Renal cortical epithelial cell (primary cell): ENCODE measurements at regions not wholly inside any gene's neighbourhood (a gene's known extent, or its start where the extent isn't known, plus 50 kb on each side); places are given as distances from the start of the nearest gene placed in this dataset.
"Not testable (repeated sequence)": the region's sequence is repeated elsewhere in the genome, so short reads cannot be mapped to it uniquely, and the experiment has no call there.

Source experiments
- DNase-seq: peaks from one replicate; pipeline ENCODE4 v3.0.0-alpha.2; 2011; ENCODE audit warnings: low read depth

DNA sequence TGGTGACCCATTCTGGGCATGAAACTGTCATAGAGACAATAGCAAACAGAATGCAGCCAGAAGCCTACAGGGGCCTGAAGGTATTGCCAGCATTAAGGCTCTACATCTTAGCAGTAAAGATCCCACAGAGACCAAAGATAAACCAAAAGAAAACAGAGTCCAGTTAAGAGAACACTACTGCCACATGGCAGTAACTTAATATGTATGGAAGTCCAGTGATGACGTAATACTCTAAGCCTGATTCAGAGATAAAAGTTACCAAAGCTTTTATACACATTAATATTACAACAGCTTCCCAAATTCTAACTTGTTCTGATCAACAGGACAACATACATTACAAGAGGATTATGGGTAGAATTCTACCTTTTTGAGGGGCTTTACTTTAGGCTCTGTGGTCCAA is 371.5 kb downstream of the PRELID2 start:
- peak; percentile 48 for DNase-seq

DNA sequence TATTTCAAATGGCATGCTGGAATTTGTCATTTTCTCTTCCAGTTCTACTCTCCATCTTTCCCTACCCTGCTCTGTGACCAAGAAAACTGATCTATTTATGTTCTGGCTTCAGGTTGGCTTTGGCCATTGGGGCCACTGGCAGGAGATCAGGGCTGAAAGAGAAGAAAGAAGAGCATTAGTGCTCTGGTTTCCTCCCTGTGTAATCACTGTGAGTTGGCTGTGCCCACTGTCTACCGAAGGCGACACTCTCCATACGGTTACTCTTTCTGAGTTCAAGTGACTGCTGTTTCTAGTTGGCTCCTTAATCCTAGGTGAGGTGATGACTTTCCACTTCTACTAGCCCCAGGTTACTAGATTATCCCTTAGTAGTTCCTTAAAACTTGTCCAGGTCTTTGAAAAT is 372.6 kb downstream of the PRELID2 start:
- DNase-seq, result no peak

DNA sequence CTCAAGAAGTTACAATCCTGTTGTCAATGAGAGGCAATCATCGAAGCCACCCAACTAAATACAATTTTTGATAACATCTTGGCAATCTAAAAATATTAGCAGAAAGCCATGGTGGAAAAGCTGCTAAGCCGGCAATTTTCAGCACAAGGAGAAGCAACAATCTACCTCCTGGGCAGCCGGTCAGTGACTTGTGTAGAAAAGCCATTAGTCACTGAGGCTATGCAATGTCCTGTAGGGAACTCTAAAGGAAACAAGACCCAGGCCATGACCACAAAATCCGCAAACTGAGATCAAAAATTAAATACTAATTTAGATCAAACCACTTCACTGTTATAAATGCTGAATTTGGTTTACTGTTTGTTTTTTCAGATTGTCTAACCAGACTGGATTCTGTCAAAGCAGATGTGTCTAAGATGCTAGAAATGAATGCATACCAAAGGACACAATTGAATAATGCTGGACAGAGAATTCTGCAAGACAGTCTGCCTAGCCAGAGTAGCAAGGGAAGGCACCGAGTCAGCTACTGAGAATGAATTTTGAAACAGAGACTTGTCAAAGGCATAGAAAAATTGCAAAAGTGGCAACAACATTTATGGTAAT is 384.8 kb downstream of the PRELID2 start:
- peak; percentile 45 for DNase-seq

DNA sequence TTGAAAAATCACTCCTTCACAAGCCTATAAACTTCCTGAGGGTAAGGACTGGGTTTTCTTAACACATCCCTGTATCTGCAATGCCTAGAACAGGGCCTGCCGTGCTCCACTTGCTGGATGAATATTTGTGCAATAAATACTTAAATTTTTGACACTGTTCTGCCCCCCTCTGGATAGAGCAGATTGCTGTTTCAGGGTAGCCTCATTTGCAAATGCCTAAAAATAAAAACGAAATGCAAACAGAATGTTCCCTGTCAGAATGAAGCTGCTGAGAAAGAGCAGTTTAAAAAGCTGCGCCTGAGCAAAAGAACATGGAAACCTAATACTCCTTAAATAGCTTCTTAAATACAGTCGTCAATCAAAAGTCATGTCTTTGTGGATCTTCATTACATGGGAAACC is 385.3 kb downstream of the PRELID2 start:
- DNase-seq, result no peak

DNA sequence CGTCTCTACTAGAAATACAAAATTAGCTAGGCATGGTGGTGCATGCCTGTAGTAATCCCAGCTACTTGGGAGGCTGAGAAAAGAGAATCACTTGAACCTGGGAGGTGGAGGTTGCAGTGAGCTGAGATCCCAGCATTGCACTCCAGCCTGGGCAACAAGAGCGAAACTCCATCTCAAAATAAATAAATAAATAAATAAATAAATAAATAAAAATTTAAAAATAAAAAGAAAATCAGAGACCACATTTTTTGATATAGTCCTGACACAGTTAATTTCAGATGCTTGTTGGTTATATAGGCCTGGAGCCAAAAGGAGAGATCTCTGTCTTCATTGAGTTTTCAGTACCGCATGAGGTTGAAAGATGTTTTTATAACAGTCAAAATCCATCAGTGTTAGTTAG is 388.3 kb downstream of the PRELID2 start:
- DNase-seq, result not testable (repeated sequence)

DNA sequence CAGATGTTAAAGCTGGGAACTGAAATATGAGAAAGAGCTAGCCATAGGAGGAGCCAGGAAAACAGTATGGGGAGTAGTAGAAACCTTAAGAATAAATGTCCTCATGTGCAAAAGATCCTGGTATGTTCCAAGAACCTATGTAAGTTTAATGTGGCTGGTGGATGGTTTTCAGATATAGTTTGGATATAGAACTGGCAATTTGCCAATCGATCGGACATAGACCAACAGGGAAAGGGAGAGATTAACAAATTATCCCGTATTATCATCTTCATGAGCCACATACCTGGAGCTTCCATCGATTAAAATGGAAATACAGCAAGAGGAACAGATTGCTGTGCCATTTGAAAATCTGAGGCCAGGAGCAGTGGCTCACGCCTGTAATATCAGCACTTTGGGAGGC is 388.7 kb downstream of the PRELID2 start:
- DNase-seq, result no peak

DNA sequence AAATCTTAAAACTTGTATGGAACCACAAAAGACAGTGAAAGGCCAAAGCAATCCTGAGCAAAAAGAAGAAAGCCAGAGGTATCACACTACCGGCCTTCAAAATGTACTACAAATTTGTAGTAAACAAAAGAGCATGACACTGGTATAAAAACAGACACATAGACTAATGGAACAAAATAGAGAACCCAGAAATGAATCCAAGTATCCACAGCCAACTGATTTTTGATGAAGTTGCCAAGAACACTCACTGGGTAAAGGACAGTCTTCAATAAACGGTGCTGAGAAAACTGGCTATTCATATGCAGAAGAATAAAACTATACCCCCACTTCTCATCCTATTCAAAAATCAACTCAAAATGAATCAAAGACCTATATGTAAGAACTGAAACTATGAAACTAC is 390.1 kb downstream of the PRELID2 start:
- DNase-seq, result no peak

DNA sequence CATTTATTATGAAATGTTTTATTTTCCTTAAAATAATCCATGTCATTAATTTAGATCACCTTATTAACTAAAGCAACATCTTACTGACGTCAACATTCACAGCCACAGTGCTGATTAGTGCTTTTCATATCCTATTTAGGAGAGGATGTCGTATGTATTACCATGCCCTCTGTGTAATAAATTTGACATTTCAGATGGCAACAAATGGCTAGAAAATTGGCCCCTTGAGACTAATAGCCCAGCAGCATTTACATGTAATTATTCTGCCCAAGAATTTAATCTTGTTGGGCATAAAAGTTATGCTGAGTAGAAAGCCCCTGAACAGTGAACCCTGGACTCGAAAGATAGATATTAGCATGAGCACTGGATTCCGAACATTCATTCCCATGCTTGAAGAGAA is 391.2 kb downstream of the PRELID2 start:
- DNase-seq, result no peak

DNA sequence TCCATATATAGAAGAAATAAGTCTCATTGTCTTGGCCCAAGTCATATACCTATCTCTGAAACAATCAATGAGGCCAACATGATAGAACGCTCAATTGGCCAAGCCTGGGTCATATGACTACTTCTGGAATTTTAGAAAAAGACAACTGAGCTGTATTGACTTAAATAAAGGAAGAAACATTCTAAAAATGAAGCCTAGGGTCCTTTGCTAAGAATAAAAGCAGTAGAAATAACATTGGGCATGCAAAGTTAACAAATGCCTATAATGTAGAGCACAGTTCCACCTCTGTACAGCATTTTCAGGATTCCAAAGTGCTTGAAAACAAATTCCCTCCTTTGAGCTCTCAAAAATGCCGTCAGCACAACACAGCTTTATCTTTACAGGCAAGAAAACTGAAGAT is 391.8 kb downstream of the PRELID2 start:
- no peak for DNase-seq

DNA sequence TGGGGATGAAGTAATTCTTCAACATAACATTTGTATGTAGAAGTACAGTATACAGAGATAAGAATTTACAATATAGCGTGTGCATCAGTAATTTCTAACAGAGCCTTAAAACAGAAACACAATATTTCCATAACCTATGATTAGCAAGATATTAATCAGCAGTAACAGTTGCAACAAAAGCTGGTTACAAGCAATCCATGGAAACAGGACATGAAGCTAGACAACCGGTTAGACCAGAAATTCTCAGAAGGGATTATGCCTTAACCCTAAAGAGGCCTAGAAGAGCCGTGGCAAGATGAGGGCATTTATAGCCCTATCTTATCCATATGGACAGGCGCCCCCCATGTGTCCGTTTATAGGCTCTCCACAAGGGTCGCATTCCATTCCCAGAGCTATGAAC is 392.5 kb downstream of the PRELID2 start:
- not testable (repeated sequence) for DNase-seq

DNA sequence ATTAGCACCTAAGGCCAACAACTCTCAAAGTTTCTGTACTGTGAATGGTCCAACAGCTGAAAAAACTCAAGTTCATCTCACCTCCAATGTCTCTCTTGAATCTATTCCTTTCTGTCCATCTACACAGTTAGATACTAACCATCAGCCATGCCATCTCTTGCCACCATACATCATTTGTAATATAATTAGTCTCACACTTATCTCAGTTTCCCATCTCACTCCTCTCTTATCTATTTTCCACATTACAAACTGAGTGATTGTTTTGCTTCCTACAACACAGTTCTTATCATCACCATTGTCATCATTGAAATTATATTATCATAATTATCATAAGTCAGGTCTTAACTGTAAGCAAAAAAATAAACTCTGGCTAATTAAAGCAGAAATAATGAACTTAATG is 393.9 kb downstream of the PRELID2 start:
- no peak for DNase-seq

DNA sequence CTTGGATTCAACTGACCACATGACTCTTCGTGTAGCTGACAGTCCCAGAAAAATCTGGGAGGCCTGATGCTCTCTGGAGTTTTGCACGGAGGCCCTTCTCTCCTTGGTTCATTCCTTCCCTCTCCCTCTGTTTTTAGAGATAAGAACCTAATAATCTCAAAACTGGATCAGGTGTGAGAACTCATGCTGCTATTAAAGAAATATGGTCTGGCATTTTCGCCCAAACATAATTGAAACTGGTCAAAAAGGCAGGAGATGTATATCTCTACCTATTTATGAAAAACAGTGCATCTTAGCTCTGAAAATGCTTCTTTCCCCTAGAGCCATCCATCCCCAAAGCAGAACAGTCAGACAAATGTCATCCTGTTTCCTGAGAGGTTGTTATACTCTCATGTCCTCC is 397.5 kb downstream of the PRELID2 start:
- DNase-seq, result no peak

DNA sequence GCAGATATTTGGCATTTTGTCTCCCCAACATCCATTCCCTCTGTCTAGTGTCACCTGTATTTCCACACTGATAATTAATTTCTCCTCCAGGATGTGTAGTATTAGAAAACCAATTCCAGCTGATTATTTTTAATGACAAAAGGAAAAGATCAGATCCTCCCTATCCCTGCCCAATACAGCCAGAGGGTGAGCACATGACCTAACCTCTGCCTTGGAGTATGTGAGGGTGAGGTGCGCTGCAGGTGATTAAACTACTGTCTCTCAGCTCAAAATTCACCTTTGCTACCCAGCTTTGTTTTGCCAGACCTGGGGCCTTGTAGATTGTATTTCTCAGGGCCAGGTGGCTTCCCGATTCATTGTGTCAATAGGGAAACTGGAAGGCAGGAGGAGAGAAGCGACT is 402.1 kb downstream of the PRELID2 start:
- no peak for DNase-seq

DNA sequence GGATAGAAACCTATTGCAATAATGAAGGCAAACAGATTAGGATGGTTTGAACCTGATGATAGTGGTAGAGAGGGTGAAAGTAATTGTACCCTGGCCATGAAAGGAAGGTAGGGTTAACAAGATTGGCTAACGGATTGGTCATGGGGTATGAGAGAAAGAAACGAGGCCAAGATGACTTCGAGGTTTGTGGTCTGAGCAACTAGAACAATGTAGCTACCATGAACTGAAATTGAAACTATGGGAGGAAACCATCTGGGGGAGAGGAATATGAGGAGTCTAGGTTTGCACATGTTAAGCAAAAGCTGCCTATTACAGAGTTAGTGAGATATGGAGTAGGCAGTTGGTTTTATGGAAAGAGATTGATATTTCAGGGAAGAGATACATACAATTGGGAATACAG is 406.0 kb downstream of the PRELID2 start:
- no peak for DNase-seq

DNA sequence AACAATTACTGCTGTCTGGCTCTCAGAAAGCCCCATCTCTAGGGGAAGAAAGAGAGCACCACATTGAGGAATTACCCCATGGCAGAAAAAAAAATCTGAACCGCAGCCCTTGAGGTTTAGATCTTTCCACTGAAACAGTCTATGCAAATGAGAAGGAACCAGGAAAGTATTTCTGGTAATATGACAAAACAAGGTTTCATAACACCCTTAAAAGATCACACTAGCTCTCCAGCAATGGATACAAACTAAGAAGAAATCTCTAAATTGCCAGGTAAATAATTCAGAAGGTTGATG is 427.1 kb downstream of the PRELID2 start:
- no peak for DNase-seq

DNA sequence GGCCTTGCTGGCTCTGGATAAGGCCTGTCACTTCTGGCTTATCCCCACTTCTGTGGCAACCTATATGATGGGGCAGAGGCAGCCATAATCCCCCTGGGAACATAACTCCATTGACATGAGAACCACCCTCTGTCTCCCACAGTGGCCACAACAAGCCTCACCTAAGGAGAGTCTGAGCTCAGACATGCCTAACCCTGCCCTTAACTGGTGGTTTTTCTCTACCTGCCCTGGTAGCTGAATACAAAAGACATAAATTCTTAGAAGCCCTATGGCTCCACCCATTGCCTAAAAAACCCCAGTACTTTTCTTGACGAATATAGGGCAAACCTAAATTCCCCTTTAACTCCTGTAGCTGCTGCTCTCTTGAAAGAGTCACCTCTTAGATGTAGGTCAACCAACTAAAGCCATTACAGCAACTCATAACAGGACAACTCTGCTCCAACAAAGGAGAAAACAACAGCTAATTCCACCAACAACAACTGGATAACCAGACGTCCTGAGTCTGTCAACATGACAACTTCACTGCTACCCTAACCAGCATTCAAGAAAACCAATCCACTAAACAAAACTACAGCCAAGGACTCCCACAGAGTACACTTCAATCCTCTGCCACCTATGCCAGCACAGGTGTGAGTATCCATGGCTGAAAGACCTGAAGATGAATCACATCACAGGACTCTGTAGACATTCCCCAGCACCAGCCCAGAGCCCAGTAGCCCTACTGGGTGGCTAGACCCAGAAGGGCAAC is 427.7 kb downstream of the PRELID2 start:
- no peak for DNase-seq

DNA sequence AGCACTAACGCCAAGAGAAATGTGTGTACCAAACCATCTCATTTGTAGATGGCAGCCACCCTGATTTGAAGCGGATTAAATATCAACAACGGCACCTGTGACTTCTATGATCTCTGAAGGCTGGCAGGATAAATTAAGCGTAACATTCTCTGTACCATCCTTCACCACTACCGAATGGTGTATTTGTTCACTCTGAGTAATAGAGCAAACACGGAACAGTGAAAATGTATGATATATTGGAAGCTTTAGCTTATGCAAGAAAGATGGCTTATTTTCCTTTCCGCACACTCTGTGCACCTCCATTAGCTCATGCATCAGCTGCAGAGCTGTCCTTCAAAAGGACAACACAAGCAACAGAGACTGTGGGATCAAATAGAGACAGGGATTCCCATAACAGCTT is 431.1 kb downstream of the PRELID2 start:
- no peak for DNase-seq

DNA sequence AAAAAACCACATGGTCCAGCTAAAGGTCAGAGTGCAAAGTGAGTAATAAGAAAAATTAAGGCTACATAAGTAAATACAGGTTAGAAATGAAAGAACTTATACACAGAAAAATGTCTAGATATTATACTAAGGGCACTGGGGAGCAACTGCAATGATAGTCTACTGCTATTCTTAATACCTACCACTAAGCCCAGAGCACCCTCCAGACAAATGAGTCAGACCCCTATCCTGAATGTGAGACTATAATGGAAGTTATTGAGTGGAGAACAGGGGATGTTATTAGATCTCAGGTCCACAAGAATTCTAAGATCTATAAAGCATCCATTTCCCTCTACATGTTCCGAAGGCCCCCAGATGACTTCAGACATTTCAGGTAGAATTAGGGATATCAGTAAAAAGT is 438.3 kb downstream of the PRELID2 start:
- no peak for DNase-seq

DNA sequence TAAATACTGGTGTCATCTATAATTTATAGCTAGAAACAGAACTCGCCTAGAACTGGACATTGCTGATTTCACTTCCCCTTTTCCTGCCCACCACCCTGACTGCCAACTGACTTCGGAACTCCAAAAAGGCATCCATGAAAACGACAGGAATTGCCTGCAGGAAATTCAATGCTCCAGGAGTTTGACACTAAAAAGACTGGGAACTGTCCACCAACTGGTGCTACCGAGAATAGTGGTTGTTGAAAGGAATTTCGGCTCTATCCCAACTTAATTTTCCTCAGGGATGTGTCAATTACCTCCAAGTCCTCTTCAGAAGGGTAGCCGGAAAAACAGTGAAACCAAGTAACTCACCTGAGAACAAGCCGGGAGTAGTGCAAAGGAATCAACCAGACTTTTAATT is 440.0 kb downstream of the PRELID2 start:
- not testable (repeated sequence) for DNase-seq

DNA sequence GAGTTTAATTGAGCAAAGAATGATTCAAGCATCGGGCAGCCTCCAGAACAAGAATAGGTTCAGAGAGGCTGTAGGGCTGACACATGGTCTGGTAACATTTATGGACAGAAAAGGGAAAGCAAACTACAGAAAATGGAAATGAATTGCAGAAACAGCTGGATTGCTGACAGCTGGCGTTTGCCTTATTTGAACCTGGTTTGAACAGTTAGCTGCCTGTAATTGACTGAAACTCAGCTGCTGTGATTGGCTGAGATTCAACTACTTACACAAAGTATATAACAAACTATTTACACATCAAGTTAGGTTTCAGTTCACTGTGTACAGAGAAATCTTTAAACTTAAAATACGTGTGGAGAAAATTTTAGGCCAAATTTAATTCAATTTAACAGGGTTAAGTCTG is 441.7 kb downstream of the PRELID2 start:
- DNase-seq, result no peak

DNA sequence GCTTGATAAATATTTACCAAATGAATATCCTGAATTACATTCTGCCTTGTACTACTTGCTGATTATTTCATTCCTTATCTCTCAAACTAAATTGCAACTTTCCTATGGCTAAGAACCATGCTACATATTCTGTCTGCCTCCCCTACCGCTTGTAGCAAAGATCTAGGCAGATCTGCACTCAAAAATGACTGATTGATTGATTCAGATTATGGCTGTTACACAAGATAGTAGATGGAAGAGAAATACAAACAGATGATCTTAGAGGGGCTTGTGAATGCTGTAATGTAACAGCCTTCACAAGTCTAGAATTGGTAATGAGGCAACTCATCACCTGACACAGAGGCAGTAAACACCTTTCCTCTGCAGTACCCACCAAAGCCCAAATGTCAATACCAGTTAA is 446.1 kb downstream of the PRELID2 start:
- no peak for DNase-seq

DNA sequence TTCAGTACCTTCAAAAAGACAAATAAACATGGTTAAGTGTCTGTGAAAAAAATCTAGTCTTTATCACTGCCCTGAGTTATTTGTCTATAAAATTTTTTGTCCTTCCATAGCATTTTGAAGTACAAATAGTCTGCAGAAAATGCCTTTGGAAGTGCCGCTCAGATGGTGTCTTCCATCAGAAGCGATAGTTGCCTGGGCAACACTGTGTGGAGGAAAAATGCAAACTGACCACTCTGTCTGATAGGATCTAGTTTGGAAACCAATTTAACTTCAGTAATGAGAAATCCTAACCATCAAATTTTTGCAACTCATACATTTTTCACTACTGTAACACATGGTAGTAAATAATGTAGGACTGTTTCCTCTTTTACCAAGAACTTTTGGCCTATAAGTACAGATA is 449.9 kb downstream of the PRELID2 start:
- no peak for DNase-seq

DNA sequence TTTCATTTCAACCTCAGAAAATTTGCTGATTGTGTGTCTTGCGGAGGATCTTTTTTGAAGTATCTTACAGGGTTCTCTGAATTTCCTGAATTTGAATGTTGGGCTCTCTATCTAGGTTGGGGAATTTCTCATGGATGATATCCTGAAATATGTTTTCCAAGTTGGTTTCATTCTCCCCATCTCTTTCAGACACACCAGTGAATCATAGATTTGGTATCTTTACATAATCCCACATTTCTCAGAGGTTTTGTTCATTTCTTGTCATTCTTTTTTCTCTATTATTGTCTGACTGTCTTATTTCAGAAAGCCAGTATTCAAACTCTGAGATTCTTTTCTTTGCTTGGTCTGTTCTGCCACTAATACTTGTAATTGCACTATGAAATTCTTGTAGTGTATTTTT is 456.9 kb downstream of the PRELID2 start:
- DNase-seq, result no peak

DNA sequence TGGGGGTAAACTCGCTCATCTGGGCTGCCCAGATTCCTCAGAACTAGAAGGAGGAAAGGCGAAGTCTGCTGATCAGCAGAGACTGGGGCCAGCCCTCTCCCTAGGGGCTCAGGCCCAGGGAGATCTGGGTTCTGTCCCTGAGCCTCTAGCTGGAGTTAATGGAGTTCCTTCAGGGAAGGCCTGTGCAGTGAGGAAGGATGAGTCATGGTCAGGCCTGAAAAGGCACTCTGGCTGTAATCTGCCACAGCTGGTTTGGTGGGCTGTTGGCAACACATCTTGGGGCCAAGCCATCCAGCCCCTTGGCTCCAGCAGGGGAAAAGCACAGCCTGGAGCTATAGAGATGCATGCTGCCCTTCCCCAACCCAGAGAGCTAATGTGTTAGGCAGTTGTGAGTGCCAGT is 459.6 kb downstream of the PRELID2 start:
- no peak for DNase-seq
